CD1c-positive myeloid dendritic cell (primary cell): ENCODE measurements at regions not wholly inside any gene's neighbourhood (a gene's known extent, or its start where the extent isn't known, plus 50 kb on each side); places are given as distances from the start of the nearest gene placed in this dataset.

Experiments used
- DNase-seq: peaks from one replicate; pipeline ENCODE4 v3.0.0-alpha.2; 2016; ENCODE audit errors: extremely low spot score

- no peak for DNase-seq
Measured at GRCh38 chr6:169946971-169947370, 195.5 kb downstream of the ERMARD start.

GRCh38 chr6:169945117-169945516 lies 193.7 kb downstream of the ERMARD start:
- no peak for DNase-seq

GRCh38 chr6:169944415-169944814 lies 193.0 kb downstream of the ERMARD start:
- DNase-seq: no peak

GRCh38 chr6:169944061-169944337 lies 192.6 kb downstream of the ERMARD start:
- DNase-seq: no peak

DNA sequence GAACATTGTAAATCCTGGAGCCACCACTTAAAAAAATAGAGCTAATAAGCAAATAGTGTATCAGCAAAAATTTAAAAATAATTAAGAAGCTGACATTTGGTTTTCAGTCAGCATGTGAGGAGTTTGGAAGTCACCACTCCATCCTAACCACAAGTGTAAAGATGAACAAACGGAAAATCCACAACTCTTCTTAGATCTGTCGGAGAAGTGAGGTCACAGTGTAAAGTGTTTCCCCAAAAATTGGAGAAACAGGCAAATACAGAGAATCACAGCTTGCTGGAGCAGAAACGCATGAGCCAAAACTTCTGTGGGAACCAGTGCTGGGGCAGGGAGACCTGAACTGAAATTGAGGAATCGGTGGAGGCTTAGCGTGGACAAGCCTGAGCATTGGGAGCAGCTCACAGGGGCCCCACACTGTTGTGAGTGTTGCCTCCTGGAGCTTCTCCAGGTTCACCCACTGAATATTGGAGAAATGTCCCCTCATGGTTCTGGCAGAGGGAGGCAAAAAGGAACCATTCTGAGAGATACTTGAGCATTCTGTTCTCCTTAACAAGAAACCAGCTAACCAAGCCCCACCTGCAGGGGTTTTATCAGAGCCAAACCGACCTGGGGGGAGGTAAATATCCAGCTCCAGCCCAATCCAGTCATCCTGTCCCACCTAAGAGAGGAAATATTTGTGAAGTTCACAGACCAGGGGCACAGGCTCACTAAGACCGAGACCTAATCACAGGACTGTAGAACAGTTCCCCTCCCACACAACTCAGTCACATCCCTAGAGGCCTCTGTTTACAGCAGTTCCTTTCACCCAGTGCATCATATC lies 192.0 kb downstream of the ERMARD start:
- DNase-seq: no peak

GRCh38 chr6:169942173-169942572 lies 190.8 kb downstream of the ERMARD start:
- no peak for DNase-seq

- no peak for DNase-seq
Measured at GRCh38 chr6:169940481-169941271, 189.3 kb downstream of the ERMARD start.

GRCh38 chr6:169939554-169940164 lies 188.2 kb downstream of the ERMARD start:
- DNase-seq: no peak

GRCh38 chr6:169938731-169939130 lies 187.3 kb downstream of the ERMARD start:
- no peak for DNase-seq

- no peak for DNase-seq
Measured at GRCh38 chr6:169938262-169938701, 186.9 kb downstream of the ERMARD start.

- no peak for DNase-seq
Measured at GRCh38 chr6:169937389-169938261, 186.2 kb downstream of the ERMARD start.

DNA sequence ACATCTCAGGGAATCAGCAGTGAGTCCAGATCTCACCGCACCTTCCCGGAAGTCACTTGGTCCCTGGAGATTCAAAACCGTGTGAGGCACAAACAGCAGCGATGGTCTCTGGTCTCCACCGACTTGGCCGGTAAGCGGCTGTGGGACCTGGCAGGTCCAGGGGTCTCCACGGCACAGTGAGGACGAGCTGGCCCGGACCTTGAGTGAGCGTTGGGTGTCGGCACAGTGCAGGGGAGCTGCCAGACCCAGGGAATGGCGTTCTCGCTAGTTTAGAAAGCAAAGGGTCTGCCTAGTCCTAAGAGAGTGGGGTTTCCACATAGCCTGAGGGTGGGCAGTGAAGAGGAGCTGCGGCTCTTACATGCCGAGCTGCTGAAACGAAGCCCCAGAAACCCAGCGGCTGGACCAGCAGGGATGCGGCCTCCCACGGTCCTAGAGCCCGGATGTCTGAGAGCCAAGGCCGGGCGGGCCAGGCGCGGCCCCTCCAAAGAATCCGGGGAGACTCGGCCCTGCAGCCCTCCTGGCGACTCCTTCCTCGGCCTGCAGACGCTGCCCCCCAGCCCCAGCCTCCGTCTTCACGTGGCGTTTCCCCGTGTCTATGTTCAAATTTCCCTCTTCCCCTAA lies 185.0 kb downstream of the ERMARD start:
- DNase-seq: no peak

- no peak for DNase-seq
Measured at GRCh38 chr6:169935861-169936260, 184.4 kb downstream of the ERMARD start.

DNA sequence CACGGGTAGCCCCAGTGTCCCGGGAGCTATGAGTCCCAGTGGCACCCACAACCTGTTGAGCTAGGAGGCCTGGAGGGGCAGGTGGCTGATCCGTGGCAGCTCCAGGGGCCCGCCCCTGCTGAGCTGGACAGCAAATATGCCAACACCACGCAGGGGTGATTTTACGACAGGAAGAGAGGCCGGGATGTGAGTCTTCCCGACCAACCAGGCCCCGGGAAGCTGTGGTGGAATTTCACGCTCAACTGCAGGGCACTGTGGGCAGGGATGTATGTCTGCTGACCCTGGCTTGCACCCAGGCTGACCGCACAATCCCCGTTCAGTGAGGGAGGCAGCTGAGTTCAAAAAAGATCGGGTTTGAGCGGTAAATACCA lies 183.9 kb downstream of the ERMARD start:
- no peak for DNase-seq

DNA sequence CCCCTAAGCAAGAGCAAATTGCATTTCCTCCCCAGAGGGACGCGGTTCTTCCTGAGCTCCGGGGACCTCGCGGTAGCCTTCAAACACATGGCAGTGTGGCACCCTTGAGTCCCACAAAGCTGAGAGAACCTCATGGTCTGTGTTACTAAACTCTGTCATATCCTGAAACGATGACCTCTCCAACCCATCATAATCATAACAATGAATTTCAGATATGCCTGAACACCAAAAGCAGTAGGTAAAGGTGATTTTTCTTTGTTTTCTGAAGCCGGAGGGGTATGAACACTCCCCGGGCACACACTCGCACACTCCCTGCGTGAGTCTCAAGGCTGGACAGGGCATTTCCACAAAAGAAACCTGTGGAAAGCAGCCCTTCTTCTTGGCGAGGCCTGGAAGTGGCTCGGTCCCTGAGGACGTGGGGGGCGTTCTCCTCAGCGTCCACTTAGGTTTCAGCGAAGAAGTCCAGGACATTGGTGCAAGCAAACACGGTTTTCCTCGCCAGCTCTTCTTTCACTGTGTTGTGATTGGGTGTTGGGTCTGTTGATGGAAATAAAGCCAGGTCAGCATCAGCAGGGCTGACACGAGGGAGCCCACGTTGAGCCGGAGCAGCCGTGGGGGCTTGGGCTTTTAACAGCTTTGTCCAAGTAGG lies 183.4 kb downstream of the ERMARD start:
- DNase-seq: no peak

GRCh38 chr6:169933839-169934698 lies 182.6 kb downstream of the ERMARD start:
- DNase-seq: no peak

GRCh38 chr6:169933251-169933821 lies 181.9 kb downstream of the ERMARD start:
- DNase-seq: no peak

GRCh38 chr6:169932491-169932890 lies 181.1 kb downstream of the ERMARD start:
- DNase-seq: no peak

GRCh38 chr6:169931261-169931660 lies 179.8 kb downstream of the ERMARD start:
- no peak for DNase-seq

DNA sequence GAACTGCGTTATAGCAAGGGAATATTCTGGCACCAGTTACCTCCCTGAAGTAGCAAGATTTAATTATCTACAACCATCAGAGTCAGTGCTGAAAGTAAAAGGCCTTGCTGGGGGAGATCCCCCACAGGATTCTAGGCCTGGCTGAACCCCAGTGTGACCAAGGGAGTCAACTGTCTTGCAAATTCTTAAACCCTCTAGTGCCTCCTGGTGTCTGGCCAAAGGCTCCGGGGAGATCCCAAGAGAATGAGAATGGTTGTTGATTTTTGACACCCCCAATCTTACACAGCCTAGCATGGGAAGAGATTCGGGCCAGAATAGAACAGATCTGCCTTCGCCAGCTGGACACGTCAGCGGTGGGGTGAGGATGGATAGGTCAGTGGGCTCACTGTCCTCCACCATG lies 179.4 kb downstream of the ERMARD start:
- no peak for DNase-seq
